ENCODE measurements at regions not wholly inside any gene's neighbourhood (a gene's known extent, or its start where the extent isn't known, plus 50 kb on each side); places are given as distances from the start of the nearest gene placed in this dataset.

DNA sequence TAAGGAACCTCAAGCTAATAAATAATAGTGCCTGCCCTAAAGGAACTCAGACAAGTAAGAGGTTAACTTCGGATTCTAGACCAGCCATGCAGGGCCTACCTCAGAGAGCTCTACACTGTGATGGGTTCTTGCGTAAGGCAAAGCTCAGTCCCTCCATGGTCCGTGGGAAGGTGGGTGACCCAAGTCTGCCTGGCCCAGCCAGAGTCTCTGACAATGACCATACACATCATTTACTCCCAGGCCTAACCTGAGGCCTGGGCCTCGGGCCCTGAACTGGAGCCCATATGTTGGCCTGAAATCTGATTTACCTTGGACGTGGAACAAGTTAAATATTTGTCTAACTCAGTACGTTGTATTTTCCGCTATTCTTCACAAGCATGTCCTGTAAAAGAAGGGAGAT is 55.1 kb downstream of the TMEM174 start:
- DNase-seq (ENCODE audit: low read depth) = no peak
